ENCODE measurements at regions not wholly inside any gene's neighbourhood (a gene's known extent, or its start where the extent isn't known, plus 50 kb on each side); places are given as distances from the start of the nearest gene placed in this dataset.
"Not testable (repeated sequence)": the region's sequence is repeated elsewhere in the genome, so short reads cannot be mapped to it uniquely, and the experiment has no call there.

DNA sequence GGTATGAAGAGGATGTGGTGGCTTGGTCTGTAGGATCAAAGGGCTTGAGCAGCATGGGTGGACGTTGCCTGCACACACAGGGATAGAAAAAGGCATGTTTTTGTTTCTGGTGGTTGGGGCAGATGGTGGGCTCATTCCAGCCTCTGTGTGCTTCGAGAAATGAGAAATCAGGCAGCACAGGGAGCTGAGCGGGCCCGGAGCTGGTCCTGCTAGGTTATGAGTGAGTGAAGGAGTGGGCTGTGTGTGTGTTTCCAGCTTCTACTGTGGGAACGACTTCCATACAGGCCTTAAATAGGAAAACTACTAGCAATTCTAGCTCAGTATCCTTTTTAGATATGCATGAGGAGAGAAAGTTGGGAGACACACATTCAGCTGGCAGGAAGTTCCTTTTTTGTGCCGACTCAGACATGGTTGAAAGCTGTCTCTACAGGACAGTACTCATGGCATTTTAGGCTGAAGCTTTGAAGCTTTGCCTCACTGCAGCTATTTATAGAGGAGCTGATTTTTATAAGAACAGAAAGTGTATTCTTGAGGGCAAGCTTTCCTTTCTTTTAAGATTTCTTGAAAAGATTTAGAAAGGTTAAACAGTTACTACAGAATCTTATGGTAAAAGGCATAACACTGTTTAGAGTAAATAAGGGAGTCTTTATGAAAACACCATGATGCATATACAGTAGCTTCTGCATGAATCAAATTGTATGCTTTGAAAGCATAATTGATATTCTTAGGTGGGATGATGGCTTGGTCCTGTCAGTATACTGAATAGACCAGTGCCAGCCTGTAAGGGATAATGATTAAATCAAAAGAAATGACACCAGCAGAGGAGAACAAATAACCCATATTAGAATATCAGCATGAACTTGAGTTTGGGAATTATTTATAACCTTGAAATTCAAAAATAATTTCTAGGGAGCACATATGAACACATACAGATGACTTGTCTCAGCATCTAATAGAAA lies 104.0 kb upstream of the MAN1A1 start:
- no peak for DNase-seq

DNA sequence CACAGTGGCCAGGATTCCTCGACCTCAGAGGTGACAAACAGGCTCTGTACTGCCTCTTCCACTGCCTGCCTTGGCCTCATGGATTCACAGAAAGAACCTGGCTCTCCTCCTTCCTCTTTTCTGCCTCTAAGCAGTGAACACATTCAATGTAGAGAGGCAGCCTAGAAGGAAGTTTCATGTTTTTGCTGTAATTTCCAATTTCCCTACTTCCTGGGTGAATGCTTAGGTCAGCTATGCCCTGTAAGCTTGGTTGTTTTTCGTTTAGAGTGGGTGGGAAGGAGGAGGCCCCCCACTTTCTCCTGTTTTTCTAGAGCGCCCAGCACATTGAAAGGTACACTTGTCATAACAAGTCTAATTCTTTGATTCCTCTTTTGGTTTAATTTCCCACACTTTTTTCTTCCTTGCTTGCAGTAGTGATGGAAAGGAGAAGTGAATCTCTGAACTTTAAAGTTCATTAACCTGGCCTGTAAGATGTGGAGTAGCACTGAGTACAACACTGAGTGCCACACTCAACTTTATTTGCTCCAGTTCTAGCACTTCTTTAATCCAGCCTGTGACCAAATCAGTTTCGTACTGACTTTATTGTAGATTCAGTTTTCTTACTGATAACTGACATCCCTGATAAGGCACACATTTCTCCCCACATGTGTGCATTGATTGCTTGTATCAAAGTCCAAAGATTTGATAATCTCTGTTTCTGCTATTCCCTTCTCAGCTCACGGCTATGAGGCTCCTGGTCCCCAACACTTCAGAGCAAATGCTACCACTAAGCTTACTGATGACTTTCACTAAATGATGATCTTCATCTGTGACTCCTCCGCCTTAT lies 100.0 kb upstream of the MAN1A1 start:
- DNase-seq, result no peak

DNA sequence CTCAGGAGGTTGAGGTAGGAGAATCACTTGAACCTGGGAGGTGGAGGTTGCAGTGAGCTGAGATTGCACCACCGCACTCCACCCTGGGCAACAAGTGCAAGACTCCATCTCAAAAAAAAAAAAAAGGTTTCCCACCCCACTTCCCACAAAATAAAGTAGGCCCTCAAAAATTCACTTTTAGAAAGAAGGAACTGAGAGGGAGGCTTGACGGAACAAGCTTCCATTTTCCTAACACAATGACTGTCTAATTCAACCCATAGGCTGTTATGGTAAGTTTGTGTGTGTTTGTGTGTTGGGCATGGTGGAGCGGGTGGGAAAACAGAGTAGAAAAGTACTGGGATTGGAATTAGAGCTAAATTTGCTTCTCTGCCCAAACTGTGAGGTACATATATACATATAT lies 98.4 kb upstream of the MAN1A1 start:
- no peak for DNase-seq

DNA sequence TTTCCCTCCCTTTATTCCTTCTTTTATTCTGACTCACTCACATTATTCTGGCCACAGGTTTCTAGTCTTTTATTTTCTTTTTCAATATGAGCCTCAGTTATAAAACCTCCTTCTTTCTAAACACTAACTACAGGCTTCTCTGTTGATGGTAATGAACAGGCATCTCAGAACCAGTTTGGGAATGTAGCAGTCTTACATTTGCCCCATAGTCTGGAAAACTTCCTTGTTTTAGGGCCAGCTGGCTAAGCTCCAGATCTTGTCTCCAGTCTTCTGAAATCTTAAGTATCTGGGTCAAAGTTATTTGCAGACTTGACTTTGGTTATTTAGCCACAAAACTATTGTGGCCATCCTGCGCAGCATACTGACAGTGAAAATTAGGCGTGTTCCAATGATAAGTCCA lies 97.0 kb upstream of the MAN1A1 start:
- DNase-seq, result peak in 4 of 51 donors; percentile 2 to 15 (median 6)

DNA sequence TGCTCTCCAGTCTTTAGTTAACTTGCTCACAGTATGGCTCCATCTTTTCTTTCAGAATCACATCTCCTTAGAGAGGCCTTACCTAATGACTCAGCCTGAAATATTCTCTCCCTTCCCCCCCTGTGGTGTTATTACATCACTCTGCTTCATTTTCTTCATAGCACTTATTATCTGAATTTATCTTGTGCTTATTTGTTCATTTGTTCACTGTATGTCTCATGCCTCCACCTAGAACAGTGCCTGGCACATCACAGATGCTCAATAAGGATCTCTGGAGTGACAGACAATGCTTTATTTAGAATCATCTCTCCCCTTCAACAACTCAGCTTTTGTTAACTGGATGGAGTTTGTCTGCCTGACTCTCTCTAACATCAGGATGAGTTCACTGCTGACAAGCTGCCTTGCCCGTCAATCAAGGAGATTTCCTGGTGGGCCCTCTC lies 96.6 kb upstream of the MAN1A1 start:
- DNase-seq, result peak in 1 of 51 donors; percentile 3

DNA sequence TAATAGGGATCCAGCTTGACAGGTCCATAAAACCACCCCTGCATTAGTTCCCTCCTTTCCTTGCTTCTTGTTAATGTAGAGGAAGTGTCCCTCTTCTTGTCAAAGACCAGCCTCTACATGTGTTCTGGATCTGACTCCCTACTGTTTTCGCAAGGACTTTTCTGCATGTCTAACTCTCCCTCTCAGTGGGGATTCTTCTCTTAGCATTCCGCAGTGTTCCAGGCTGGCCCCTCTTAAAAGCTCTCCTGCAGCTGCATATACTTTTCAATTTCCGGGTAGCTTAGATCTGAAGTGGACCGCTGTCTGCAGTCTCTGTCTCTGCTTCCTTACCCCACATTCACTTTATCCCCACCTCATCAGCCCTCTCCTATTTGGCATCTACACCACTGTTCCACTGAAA lies 96.1 kb upstream of the MAN1A1 start:
- DNase-seq, result no peak

DNA sequence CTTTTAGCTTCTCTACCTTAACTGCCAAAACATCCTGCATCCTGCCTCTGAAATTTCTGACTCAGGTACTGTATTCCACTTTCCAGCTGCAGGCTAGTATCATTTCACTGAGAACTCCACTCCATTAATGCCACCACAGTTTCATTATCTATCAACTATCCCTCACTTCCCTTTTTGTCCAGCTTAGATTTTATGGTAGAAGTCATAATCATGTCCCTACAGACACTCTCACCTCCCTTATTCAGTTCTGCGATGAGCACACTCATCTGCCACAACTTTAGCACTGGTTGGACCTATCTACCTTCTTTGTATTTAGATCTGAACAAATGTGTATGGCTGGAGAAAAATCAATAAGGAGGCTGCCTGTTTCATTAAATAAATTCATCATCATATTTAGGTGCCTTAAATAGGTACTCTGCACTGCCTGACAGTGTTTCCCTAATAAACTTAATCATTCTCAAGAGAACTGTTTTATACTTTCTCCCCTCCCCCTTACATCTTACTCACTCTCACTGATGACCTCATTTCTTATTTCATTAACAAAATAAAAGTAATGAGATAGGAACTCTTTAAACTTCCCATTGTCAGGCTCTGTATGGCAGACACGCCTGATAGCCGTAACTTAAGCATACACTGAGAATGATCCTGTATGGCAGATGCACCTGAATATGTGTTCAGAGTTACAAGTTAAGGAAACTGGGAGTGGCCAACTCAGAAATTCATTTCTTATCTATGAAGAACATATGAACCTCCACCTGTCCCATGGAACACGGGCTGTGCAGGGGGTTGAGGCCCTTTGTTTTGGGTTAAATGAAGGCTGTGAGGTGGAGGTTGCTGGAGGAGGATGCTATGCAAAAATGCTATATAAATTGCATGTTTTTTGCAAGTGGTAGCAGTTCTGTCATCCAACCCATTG lies 95.3 kb upstream of the MAN1A1 start:
- no peak for DNase-seq

DNA sequence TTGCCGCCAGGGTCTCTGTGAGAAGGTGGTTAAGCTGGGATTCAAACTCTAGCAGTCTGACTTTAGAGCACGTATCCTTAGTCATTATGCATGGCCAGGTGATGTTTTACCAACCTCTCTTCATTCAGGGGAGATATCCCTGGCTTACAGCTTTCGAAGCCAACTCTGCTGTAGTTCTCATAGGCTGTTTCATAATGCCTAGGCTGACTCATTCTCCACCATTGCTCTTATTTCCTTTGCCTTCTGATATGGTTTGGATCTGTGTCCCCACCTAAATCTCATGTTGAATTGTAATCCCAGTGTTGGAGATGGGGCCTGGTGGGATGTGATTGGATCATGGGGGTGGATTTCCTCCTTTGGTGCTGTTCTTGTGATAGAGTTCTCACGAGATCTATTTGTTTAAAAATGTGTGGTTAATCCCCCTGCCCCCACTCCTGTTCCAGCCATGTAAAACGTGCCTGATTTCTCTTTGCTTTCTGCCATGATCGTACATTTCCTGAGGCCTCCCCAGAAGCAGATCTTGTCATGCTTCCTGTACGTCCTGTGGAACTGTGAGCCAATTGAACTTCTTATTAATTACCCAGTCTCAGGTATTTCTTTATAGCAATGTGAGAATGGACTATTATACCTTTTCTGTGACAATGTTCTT lies 94.6 kb upstream of the MAN1A1 start:
- no peak for DNase-seq

DNA sequence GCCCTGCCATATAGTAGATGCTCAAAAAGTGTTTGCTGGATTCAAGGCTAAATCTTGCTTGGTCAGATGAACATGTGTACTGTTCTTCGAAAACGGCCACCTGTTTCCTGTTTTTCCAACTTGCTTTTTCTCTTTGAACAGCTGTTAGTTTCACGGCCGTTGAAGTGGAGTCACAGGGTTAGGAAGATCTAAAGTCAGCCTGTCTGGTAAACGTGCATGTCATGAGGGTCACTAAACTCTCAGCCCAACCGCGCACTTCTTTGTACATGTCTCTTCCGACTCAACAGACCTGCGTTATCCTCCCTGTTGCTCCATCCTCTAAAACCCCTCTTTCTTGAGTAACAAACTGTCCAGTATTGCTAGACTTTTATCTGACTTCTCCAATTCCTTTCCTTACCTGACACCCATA lies 93.2 kb upstream of the MAN1A1 start:
- DNase-seq, result peak in 1 of 51 donors; percentile 9

DNA sequence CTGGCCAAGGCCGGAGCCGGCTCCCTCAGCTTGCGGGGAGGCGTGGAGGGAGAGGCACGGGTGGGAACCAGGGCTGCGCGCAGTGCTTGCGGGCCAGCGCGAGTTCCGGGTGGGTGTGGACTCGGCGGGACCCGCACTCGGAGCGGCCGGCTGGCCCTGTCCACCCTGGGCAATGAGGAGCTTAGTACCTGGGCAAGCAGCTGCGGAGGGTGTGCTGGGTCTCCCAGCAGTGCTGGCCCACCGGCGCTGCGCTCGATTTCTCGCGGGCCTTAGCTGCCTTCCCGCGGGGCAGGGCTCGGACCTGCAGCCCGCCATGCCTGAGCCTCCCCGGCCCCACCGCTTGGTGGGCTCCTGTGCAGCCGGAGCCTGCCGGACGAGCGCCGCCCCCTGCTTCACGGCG lies 91.4 kb upstream of the MAN1A1 start:
- DNase-seq, result no peak

DNA sequence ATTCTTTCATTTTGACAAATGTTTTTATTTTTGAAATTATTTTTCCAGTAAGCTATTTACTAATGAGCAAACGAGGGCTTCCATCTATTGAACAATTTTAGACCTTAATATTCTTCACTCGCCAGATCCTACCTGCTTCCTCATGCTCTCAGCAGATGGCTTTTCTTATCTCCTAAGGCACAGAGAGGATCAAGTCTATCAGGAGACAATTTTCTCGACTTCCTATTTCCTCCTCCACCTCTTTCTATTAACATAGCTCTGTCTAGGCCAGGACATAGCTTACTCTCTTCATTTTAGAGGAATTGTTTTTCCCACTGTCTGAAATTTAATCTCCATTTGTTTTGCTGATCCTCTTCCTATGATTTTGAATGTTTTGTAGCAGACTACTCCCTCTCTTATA lies 87.0 kb upstream of the MAN1A1 start:
- no peak for DNase-seq

DNA sequence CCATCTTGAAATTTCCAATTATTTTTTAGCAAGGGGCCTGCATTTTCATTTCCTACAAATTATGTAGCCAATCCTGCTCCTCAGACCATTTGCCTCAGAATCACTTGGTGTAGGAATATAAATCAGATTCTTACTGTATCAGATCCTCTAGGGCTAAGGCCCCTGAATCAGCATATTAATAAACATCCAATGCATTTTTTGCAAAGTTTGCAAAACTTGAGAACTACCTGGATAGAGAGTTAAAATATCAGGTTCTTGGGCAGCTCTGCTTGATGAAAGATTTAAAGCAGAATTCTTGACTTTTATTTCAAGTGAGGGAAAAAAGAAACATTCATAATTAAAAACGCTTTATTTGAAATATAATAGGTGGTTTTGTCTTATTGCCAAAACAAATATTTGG lies 82.2 kb upstream of the MAN1A1 start:
- no peak for DNase-seq

DNA sequence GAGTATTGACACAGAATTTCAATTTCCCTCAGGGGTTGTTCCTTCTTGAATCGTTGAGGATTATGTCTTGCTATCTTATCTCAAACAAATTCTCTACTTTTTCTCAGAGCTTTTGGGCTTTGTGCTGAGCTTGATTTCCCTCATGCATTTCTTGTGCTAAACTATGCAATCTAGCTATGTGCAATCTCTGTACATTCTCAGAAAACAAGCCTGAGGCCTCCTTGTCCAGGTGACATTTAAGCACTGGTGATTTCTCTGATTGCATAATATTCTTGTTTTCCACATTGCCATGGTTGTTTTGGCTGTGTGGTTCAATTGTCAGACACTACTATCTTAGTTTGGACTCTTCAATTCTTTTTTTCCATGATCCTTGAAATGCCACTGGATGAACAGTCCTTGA lies 81.2 kb upstream of the MAN1A1 start:
- DNase-seq, result no peak

DNA sequence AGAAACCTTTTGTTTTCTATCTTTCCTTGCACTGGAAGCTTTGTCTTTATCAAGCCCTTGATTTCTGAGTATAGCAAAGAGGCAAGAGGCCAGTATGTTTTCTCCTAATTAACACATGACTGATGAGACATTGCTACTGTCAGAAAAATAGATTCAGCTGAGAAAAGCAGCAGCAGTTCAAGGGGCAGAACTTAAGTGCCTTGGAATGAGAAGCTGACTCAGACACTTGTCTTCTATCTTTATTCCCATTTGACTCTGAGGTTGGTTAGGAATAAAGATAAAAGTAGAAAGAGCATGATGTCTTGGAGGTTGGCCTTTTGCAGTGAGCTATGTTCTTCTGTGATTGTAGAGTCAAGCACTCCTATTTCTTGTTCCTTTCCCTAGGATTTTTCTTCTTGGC lies 79.1 kb upstream of the MAN1A1 start:
- no peak for DNase-seq

DNA sequence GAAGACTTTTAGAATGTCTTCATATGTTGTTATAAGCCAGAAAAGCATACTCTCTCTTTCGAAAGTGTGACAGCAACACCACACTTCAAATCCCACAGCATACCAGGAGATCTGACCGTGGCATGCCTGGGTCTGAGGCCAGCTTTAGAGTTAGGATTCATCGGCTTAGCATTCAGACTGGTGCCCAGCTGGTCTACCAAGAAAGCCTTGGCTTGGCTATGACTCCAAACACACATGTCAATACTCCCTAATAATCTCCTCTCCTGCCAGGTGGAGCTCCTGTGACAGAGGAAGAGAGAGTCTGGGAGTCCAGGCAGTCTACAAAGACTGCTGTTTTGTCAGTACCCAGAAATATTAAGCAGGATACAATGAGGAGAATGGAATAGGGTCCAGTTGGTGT lies 77.1 kb upstream of the MAN1A1 start:
- no peak for DNase-seq

DNA sequence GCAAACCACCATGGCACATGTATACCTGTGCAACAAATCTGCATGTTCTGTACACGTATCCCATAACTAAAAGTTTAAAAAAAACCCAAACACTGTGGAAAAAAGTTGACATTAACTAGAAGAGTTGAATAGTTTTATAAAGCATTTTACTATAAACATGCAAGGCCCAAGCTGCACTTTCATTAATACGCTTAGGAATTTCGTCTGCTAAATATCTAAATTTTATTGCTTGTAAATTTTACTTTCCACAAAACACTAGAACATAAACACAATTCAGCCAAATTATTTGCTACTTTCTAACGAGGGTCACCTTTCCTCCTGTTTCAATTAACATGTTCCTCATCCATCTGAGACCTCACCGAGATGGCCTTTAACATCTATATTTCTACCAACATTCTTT lies 74.4 kb upstream of the MAN1A1 start:
- no peak for DNase-seq

DNA sequence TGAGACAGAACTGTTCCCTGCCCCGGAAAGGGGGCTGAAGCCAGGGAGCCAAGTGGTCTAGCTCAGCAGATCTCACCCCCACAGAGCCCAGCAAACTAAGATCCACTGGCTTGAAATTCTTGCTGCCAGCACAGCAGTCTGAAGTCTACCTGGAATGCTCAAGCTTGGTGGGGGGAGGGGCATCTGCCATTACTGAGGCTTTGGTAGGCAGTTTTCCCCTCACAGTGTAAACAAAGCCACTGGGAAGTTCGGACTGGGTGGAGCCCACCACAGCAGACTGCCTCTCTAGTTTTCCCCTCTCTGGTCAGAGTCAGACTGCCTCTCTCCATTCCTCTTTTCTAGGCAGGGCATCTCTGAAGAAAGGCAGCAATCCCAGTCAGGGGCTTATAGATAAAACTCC lies 68.5 kb upstream of the MAN1A1 start:
- DNase-seq, result not testable (repeated sequence)

DNA sequence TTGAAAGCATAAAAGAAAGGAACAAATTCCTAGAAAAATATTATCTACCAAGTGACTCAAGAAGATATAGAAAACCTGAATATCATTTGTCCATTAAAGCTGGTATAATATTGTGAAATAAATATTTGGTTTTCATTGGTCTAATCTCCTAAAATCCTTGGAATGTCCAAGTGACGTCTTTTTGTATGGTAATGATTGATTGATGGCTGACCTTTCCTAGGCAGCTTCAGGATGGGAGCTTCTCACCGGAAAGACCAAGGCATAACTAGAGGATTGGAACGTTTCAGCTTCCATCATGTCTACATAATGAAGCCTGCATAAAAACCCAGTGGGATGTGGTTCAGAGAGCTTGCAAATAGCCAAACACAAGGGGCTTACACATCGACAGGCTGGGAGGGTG lies 57.6 kb upstream of the MAN1A1 start:
- DNase-seq, result no peak

DNA sequence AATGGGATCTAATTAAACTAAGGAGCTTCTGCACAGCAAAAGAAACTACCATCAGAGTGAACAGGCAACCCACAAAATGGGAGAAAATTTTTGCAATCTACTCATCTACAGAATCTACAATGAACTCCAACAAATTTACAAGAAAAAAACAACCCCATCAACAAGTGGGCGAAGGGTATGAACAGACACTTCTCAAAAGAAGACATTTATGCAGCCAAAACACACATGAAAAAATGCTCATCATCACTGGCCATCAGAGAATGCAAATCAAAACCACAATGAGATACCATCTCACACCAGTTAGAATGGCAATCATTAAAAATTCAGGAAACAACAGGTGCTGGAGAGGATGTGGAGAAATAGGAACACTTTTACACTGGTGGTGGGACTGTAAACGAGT lies 55.6 kb upstream of the MAN1A1 start:
- not testable (repeated sequence) for DNase-seq
